ENCODE measurements at regions not wholly inside any gene's neighbourhood (a gene's known extent, or its start where the extent isn't known, plus 50 kb on each side); places are given as distances from the start of the nearest gene placed in this dataset.

GRCh38 chr9:84166891-84167290 lies 173.7 kb downstream of the SLC28A3 start:
- Mint-ChIP-seq H3K4me3 (no peak overlapping the region), H3K36me3 (ENCODE audit: insufficient read depth in 2 of 2) (no peaks in the 10 kb centered on the region), H3K9me3 (no peaks in the 10 kb centered on the region), H3K27ac (no peak overlapping the region), H3K4me1 (ENCODE audit: low read depth) (no peaks in the 10 kb centered on the region), H3K27me3 (ENCODE audit: low read depth) (peaks cover 5% of the 10 kb centered on the region)
- DNase-seq (no peak), ATAC-seq (replicated peaks in 1 of 2) (no peak)

- H3K27ac Mint-ChIP-seq, result no peak overlapping the region
- no peak overlapping the region for H3K4me3 Mint-ChIP-seq
- ATAC-seq (replicated peaks in 1 of 2), result no peak
- no peaks in the 10 kb centered on the region for H3K36me3 Mint-ChIP-seq (ENCODE audit: insufficient read depth in 2 of 2)
- H3K4me1 Mint-ChIP-seq (ENCODE audit: low read depth), result no peaks in the 10 kb centered on the region
- no peaks in the 10 kb centered on the region for H3K27me3 Mint-ChIP-seq (ENCODE audit: low read depth)
- DNase-seq, result no peak
- no peaks in the 10 kb centered on the region for H3K9me3 Mint-ChIP-seq
Measured at GRCh38 chr9:84169240-84169639, 171.3 kb downstream of the SLC28A3 start.

GRCh38 chr9:84170521-84171141 lies 169.9 kb downstream of the SLC28A3 start:
- Mint-ChIP-seq H3K4me3 (no peak overlapping the region), H3K27ac (no peak overlapping the region), H3K27me3 (ENCODE audit: low read depth) (no peaks in the 10 kb centered on the region), H3K36me3 (ENCODE audit: insufficient read depth in 2 of 2) (no peaks in the 10 kb centered on the region), H3K9me3 (no peaks in the 10 kb centered on the region), H3K4me1 (ENCODE audit: low read depth) (no peaks in the 10 kb centered on the region)
- DNase-seq, result no peak
- no peak for ATAC-seq (replicated peaks in 1 of 2)

- no peak overlapping the region for H3K27ac Mint-ChIP-seq
- no peaks in the 10 kb centered on the region for H3K27me3 Mint-ChIP-seq (ENCODE audit: low read depth)
- no peak for ATAC-seq (replicated peaks in 1 of 2)
- H3K4me1 Mint-ChIP-seq (ENCODE audit: low read depth), result no peaks in the 10 kb centered on the region
- H3K4me3 Mint-ChIP-seq, result no peak overlapping the region
- H3K36me3 Mint-ChIP-seq (ENCODE audit: insufficient read depth in 2 of 2), result no peaks in the 10 kb centered on the region
- DNase-seq, result no peak
- no peaks in the 10 kb centered on the region for H3K9me3 Mint-ChIP-seq
Measured at GRCh38 chr9:84173961-84174360, 166.6 kb downstream of the SLC28A3 start.

GRCh38 chr9:84174486-84174885 lies 166.1 kb downstream of the SLC28A3 start:
- Mint-ChIP-seq H3K4me1 (ENCODE audit: low read depth) (no peaks in the 10 kb centered on the region), H3K27me3 (ENCODE audit: low read depth) (no peaks in the 10 kb centered on the region), H3K27ac (no peak overlapping the region), H3K36me3 (ENCODE audit: insufficient read depth in 2 of 2) (no peaks in the 10 kb centered on the region), H3K4me3 (no peak overlapping the region), H3K9me3 (no peaks in the 10 kb centered on the region)
- DNase-seq, result no peak
- no peak for ATAC-seq (replicated peaks in 1 of 2)

- Mint-ChIP-seq H3K36me3 (ENCODE audit: insufficient read depth in 2 of 2) (no peaks in the 10 kb centered on the region), H3K4me3 (no peak overlapping the region), H3K9me3 (no peaks in the 10 kb centered on the region), H3K27me3 (ENCODE audit: low read depth) (peaks cover 14% of the 10 kb centered on the region), H3K27ac (no peak overlapping the region), H3K4me1 (ENCODE audit: low read depth) (no peaks in the 10 kb centered on the region)
- ATAC-seq (replicated peaks in 1 of 2), result no peak
- DNase-seq, result no peak
Measured at GRCh38 chr9:84177407-84177806, 163.2 kb downstream of the SLC28A3 start.

GRCh38 chr9:84179531-84179930 lies 161.0 kb downstream of the SLC28A3 start:
- Mint-ChIP-seq H3K36me3 (ENCODE audit: insufficient read depth in 2 of 2) (no peaks in the 10 kb centered on the region), H3K4me3 (no peak overlapping the region), H3K27ac (no peak overlapping the region), H3K27me3 (ENCODE audit: low read depth) (peaks cover 14% of the 10 kb centered on the region), H3K4me1 (ENCODE audit: low read depth) (no peaks in the 10 kb centered on the region), H3K9me3 (no peaks in the 10 kb centered on the region)
- DNase-seq (no peak), ATAC-seq (replicated peaks in 1 of 2) (no peak)

- no peak overlapping the region for H3K27ac Mint-ChIP-seq
- peaks cover 4% of the 10 kb centered on the region for H3K27me3 Mint-ChIP-seq (ENCODE audit: low read depth)
- no peaks in the 10 kb centered on the region for H3K4me1 Mint-ChIP-seq (ENCODE audit: low read depth)
- no peak for ATAC-seq (replicated peaks in 1 of 2)
- no peaks in the 10 kb centered on the region for H3K9me3 Mint-ChIP-seq
- no peak for DNase-seq
- no peaks in the 10 kb centered on the region for H3K36me3 Mint-ChIP-seq (ENCODE audit: insufficient read depth in 2 of 2)
- H3K4me3 Mint-ChIP-seq, result no peak overlapping the region
Measured at GRCh38 chr9:84187090-84187489, 153.5 kb downstream of the SLC28A3 start.

- H3K9me3 Mint-ChIP-seq, result no peaks in the 10 kb centered on the region
- ATAC-seq (replicated peaks in 1 of 2), result no peak
- no peak for DNase-seq
- no peak overlapping the region for H3K27ac Mint-ChIP-seq
- H3K27me3 Mint-ChIP-seq (ENCODE audit: low read depth), result peaks cover 13% of the 10 kb centered on the region
- no peak overlapping the region for H3K4me3 Mint-ChIP-seq
- no peaks in the 10 kb centered on the region for H3K4me1 Mint-ChIP-seq (ENCODE audit: low read depth)
- H3K36me3 Mint-ChIP-seq (ENCODE audit: insufficient read depth in 2 of 2), result no peaks in the 10 kb centered on the region
Measured at GRCh38 chr9:84189904-84190303, 150.7 kb downstream of the SLC28A3 start.

GRCh38 chr9:84190411-84190810 lies 150.1 kb downstream of the SLC28A3 start:
- Mint-ChIP-seq H3K27ac (no peak overlapping the region), H3K9me3 (no peaks in the 10 kb centered on the region), H3K36me3 (ENCODE audit: insufficient read depth in 2 of 2) (no peaks in the 10 kb centered on the region), H3K27me3 (ENCODE audit: low read depth) (peaks cover 13% of the 10 kb centered on the region), H3K4me3 (no peak overlapping the region), H3K4me1 (ENCODE audit: low read depth) (no peaks in the 10 kb centered on the region)
- no peak for ATAC-seq (replicated peaks in 1 of 2)
- DNase-seq, result no peak

GRCh38 chr9:84206801-84207370 lies 133.7 kb downstream of the SLC28A3 start:
- ATAC-seq (replicated peaks in 1 of 2), result no peak
- H3K9me3 Mint-ChIP-seq, result no peaks in the 10 kb centered on the region
- H3K27ac Mint-ChIP-seq, result no peak overlapping the region
- H3K4me1 Mint-ChIP-seq (ENCODE audit: low read depth), result no peaks in the 10 kb centered on the region
- H3K27me3 Mint-ChIP-seq (ENCODE audit: low read depth), result peaks cover 19% of the 10 kb centered on the region
- H3K4me3 Mint-ChIP-seq, result no peak overlapping the region
- no peaks in the 10 kb centered on the region for H3K36me3 Mint-ChIP-seq (ENCODE audit: insufficient read depth in 2 of 2)
- no peak for DNase-seq

- no peak for ATAC-seq (replicated peaks in 1 of 2)
- H3K9me3 Mint-ChIP-seq, result no peaks in the 10 kb centered on the region
- DNase-seq, result no peak
- no peaks in the 10 kb centered on the region for H3K36me3 Mint-ChIP-seq (ENCODE audit: insufficient read depth in 2 of 2)
- no peaks in the 10 kb centered on the region for H3K4me1 Mint-ChIP-seq (ENCODE audit: low read depth)
- no peak overlapping the region for H3K4me3 Mint-ChIP-seq
- H3K27me3 Mint-ChIP-seq (ENCODE audit: low read depth), result peaks cover 19% of the 10 kb centered on the region
- H3K27ac Mint-ChIP-seq, result no peak overlapping the region
Measured at GRCh38 chr9:84207491-84207951, 133.0 kb downstream of the SLC28A3 start.

- no peak overlapping the region for H3K4me3 Mint-ChIP-seq
- ATAC-seq (replicated peaks in 1 of 2) (no peak), DNase-seq (no peak)
- H3K36me3 Mint-ChIP-seq (ENCODE audit: insufficient read depth in 2 of 2), result no peaks in the 10 kb centered on the region
- H3K4me1 Mint-ChIP-seq (ENCODE audit: low read depth), result no peaks in the 10 kb centered on the region
- peaks cover 8% of the 10 kb centered on the region for H3K27me3 Mint-ChIP-seq (ENCODE audit: low read depth)
- H3K27ac Mint-ChIP-seq, result no peak overlapping the region
- no peaks in the 10 kb centered on the region for H3K9me3 Mint-ChIP-seq
Measured at GRCh38 chr9:84212246-84212645, 128.3 kb downstream of the SLC28A3 start.

GRCh38 chr9:84212982-84213381 lies 127.6 kb downstream of the SLC28A3 start:
- H3K4me1 Mint-ChIP-seq (ENCODE audit: low read depth), result no peaks in the 10 kb centered on the region
- H3K4me3 Mint-ChIP-seq, result no peak overlapping the region
- no peak for DNase-seq
- H3K27me3 Mint-ChIP-seq (ENCODE audit: low read depth), result peaks cover 8% of the 10 kb centered on the region
- H3K9me3 Mint-ChIP-seq, result no peaks in the 10 kb centered on the region
- no peak overlapping the region for H3K27ac Mint-ChIP-seq
- ATAC-seq (replicated peaks in 1 of 2), result no peak
- no peaks in the 10 kb centered on the region for H3K36me3 Mint-ChIP-seq (ENCODE audit: insufficient read depth in 2 of 2)

All from activated T-cell treated with anti-CD3 and anti-CD28 coated beads, Interleukin-2, amount 50 U/mL, for 72 hours (primary cell).